HCT116 (cell line): ENCODE measurements at regions not wholly inside any gene's neighbourhood (a gene's known extent, or its start where the extent isn't known, plus 50 kb on each side); places are given as distances from the start of the nearest gene placed in this dataset.

Experiments used
- ATAC-seq: fragments of 200-7000 bp; cut with Tn5 transposase; 2 replicates; pipeline ENCODE4 v1.9.1; 2020; ENCODE audit warnings: mild to moderate bottlenecking, moderate library complexity
- BruUV-seq: library from RNA; stranded (reverse); fragments of 400-500 nt; replicated peaks from 2 replicates; lab custom pipeline; 2021; lab: Mats Ljungman, UMichigan
- CTCF ChIA-PET: fragments of 300-600 bp; sonication (Branson Sonifier 250); formaldehyde crosslinking; loops from one replicate; lab custom pipeline; 2021; ENCODE audit warnings: antibody characterized with exemption; lab: Charles Lee
- POLR2A ChIA-PET: fragments of 300-600, 350-600 bp; sonication (Branson Sonifier 250); formaldehyde crosslinking; loops from one replicate; lab custom pipeline; 2021; ENCODE audit warnings: antibody characterized with exemption; lab: Charles Lee
- RAD21 ChIA-PET, 2 experiments: fragments of 300-600 bp; sonication (Branson Sonifier 250); formaldehyde crosslinking; loops; one replicate each; lab custom pipeline; 2023; ENCODE audit warnings: low total read pairs in 2 of 2; ENCODE audit not compliant: uncharacterized antibody in 2 of 2, unreplicated experiment in 2 of 2, low non-redundant PET in 1 of 2; lab: Charles Lee
- DNase-seq: peaks from one replicate; pipeline ENCODE4 v3.0.0-alpha.2; 2010; ENCODE audit warnings: low read depth, low spot score
- H2AFZ ChIP-seq: fragments of 200-600 bp; shearing (Covaris generic), sonication (generic); 2 replicates; pipeline ENCODE4 v1.6.1; 2017; ENCODE audit warnings: low read depth, mixed run types, mixed read lengths, antibody characterized with exemption, low read length; ENCODE audit not compliant: poor library complexity, severe bottlenecking
- H3K27ac ChIP-seq: 2 replicates; pipeline ENCODE4 v1.5.1; 2012; ENCODE audit warnings: low read depth, low read length
- H3K27me3 ChIP-seq: fragments of 200-600 bp; sonication (generic); 2 replicates; pipeline ENCODE4 v1.6.1; 2016; ENCODE audit warnings: mixed run types, low read length, mixed read lengths; ENCODE audit not compliant: insufficient read depth
- H3K36me3 ChIP-seq, 2 experiments: fragments of 200-500 bp in 1 of 2; fragments of 200-600 bp in 1 of 2; sonication (Bioruptor generic) in 1 of 2; sonication (generic) in 1 of 2; 2 replicates each; pipeline versions ENCODE4 v1.5.1 to v1.6.1; 2014 to 2016; ENCODE audit warnings: low read length in 2 of 2, inconsistent platforms in 1 of 2, mixed read lengths in 1 of 2, mixed run types in 1 of 2; ENCODE audit not compliant: insufficient read depth in 2 of 2, control insufficient read depth in 1 of 2
- H3K4me1 ChIP-seq, 2 experiments: fragments of 200-600 bp in 1 of 2; sonication (generic) in 1 of 2; 2 replicates each; pipeline versions ENCODE4 v1.5.1 to v1.6.1; 2012 to 2017; ENCODE audit warnings: low read length in 2 of 2, inconsistent platforms in 1 of 2, mild to moderate bottlenecking in 1 of 2, mixed read lengths in 1 of 2, mixed run types in 1 of 2, moderate library complexity in 1 of 2; ENCODE audit not compliant: insufficient read depth in 2 of 2, control insufficient read depth in 1 of 2
- H3K4me2 ChIP-seq: fragments of 200-600 bp; sonication (generic); 2 replicates; pipeline ENCODE4 v1.6.1; 2017; ENCODE audit warnings: mixed run types, low read length, mixed read lengths
- H3K4me3 ChIP-seq, 2 experiments: fragments of 200-600 bp in 1 of 2; sonication (generic) in 1 of 2; replicated peaks in 1 of 2; 2 replicates each; pipeline ENCODE4 v1.5.1; 2011 to 2016; ENCODE audit warnings: low read length in 2 of 2, control low read depth in 1 of 2, low read depth in 1 of 2, mild to moderate bottlenecking in 1 of 2, mixed read lengths in 1 of 2, mixed run types in 1 of 2
- H3K79me2 ChIP-seq: fragments of 200-600 bp; sonication (generic); 2 replicates; pipeline ENCODE4 v1.6.1; 2017; ENCODE audit warnings: mild to moderate bottlenecking, mixed run types, low read length, moderate library complexity, mixed read lengths; ENCODE audit not compliant: insufficient read depth
- H3K9ac ChIP-seq: fragments of 200-600 bp; sonication (generic); 2 replicates; pipeline ENCODE4 v1.6.1; 2016; ENCODE audit warnings: low read length, mixed read lengths
- H3K9me2 ChIP-seq: fragments of 200-600 bp; sonication (generic), shearing (Covaris generic); 2 replicates; pipeline ENCODE4 v1.6.1; 2017; ENCODE audit warnings: mixed run types, mild to moderate bottlenecking, moderate library complexity; ENCODE audit not compliant: insufficient read depth
- H3K9me3 ChIP-seq, 2 experiments: fragments of 200-500 bp in 1 of 2; fragments of 200-600 bp in 1 of 2; sonication (Bioruptor generic) in 1 of 2; sonication (generic) in 1 of 2; 2 replicates each; pipeline ENCODE4 v1.6.1; 2014 to 2017; ENCODE audit warnings: low read length in 2 of 2, mixed read lengths in 2 of 2, inconsistent platforms in 1 of 2, low read depth in 1 of 2, mild to moderate bottlenecking in 1 of 2, mixed run types in 1 of 2, moderate library complexity in 1 of 2; ENCODE audit not compliant: control insufficient read depth in 1 of 2, insufficient read depth in 1 of 2
- H4K20me1 ChIP-seq: fragments of 200-600 bp; sonication (generic), shearing (Covaris generic); 2 replicates; pipeline ENCODE4 v1.6.1; 2017; ENCODE audit warnings: mixed run types, mild to moderate bottlenecking, moderate library complexity; ENCODE audit not compliant: insufficient read depth
- CBX3 ChIP-seq: IDR thresholded peaks from 2 replicates; pipeline ENCODE4 v1.6.1; 2012; ENCODE audit warnings: low read depth
- EZH2phosphoT487 ChIP-seq: fragments of 200-600 bp; IDR thresholded peaks from 2 replicates; pipeline ENCODE4 v1.6.1; 2018; ENCODE audit warnings: antibody characterized with exemption, borderline replicate concordance
- YY1 ChIP-seq: IDR thresholded peaks from 2 replicates; pipeline ENCODE4 v1.6.1; 2011; ENCODE audit warnings: low read length, low read depth, moderate library complexity, mild to moderate bottlenecking; ENCODE audit not compliant: insufficient replicate concordance; ENCODE audit errors: extremely low read depth
- ZFX ChIP-seq: fragments of 450-650 bp; IDR thresholded peaks from 2 replicates; pipeline ENCODE4 v1.6.1; 2017
- intact Hi-C: fragments of 100-400 bp; cut with micrococcal nuclease; formaldehyde crosslinking; loops from 2 replicates; pipeline ENCODE4 v1.10.0; 2022
- TF ChIP-seq, protein P1 (sequence below): IDR thresholded peaks from 2 replicates; pipeline ENCODE4 v1.6.1; 2012
- TF ChIP-seq, protein P2 (sequence below): IDR thresholded peaks from 2 replicates; pipeline ENCODE4 v1.6.1; 2012
- TF ChIP-seq, protein P3 (sequence below), 3 experiments: fragments of 200-600 bp in 1 of 3; sonication (generic) in 1 of 3; IDR thresholded peaks in 2 of 3; conservative IDR thresholded peaks in 1 of 3; 2 replicates each; pipeline ENCODE4 v1.5.1; 2012 to 2017; ENCODE audit warnings: low read depth in 2 of 3, low read length in 2 of 3, antibody characterized with exemption in 1 of 3, borderline replicate concordance in 1 of 3, control low read depth in 1 of 3, mild to moderate bottlenecking in 1 of 3, mixed read lengths in 1 of 3, mixed run types in 1 of 3, moderate library complexity in 1 of 3; ENCODE audit not compliant: insufficient read depth in 1 of 3

DNA sequence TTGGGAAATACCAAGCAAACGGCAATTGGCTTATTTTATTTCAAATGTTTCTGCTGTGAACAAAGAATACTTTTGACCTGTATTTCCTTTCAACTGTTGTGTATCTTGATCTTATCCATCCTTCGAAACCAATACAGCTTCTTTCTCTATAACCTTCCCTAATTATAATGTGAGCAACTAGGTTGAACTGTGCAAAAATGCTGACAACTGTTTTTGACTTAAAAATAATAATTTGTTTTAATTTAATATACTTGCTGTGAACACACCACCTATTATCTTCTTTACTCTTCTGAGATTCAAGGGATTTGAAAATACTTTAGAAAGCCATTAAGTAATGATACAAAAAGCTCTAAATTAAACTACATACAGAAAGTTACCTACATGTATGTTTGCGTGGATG lies 682.5 kb upstream of the CCDC179 start:
- no peaks in the 10 kb centered on the region for H3K9me2 ChIP-seq
- intact Hi-C loops = no loop called here
- BruUV-seq = no TSS peak
- H3K27ac ChIP-seq = no peak overlapping the region
- POLR2A ChIA-PET = no interaction called here
- no peak overlapping the region for H2AFZ ChIP-seq
- H3K9ac ChIP-seq = no peak overlapping the region
- no peaks in the 10 kb centered on the region for H4K20me1 ChIP-seq
- H3K79me2 ChIP-seq = no peaks in the 10 kb centered on the region
- CTCF ChIA-PET = no interaction called here
- TF ChIP-seq, protein P1, sequence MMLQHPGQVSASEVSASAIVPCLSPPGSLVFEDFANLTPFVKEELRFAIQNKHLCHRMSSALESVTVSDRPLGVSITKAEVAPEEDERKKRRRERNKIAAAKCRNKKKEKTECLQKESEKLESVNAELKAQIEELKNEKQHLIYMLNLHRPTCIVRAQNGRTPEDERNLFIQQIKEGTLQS = no peak
- TF ChIP-seq EZH2phosphoT487 (no peak), ZFX (no peak), YY1 (no peak), CBX3 (no peak)
- TF ChIP-seq, protein P2, sequence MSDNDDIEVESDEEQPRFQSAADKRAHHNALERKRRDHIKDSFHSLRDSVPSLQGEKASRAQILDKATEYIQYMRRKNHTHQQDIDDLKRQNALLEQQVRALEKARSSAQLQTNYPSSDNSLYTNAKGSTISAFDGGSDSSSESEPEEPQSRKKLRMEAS = no peak
- TF ChIP-seq, protein P3, sequence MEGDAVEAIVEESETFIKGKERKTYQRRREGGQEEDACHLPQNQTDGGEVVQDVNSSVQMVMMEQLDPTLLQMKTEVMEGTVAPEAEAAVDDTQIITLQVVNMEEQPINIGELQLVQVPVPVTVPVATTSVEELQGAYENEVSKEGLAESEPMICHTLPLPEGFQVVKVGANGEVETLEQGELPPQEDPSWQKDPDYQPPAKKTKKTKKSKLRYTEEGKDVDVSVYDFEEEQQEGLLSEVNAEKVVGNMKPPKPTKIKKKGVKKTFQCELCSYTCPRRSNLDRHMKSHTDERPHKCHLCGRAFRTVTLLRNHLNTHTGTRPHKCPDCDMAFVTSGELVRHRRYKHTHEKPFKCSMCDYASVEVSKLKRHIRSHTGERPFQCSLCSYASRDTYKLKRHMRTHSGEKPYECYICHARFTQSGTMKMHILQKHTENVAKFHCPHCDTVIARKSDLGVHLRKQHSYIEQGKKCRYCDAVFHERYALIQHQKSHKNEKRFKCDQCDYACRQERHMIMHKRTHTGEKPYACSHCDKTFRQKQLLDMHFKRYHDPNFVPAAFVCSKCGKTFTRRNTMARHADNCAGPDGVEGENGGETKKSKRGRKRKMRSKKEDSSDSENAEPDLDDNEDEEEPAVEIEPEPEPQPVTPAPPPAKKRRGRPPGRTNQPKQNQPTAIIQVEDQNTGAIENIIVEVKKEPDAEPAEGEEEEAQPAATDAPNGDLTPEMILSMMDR (IDR thresholded peaks at IDR 0.05 in 2 of 3, conservative IDR thresholded peaks at IDR 0.05 in 1 of 3; ENCODE audit: borderline replicate concordance in 1 of 3, insufficient read depth in 1 of 3, low read depth in 2 of 3, low read length in 2 of 3) = no peak
- H3K9me3 ChIP-seq = peaks cover 3 to 12% of the 10 kb centered on the region in 2 experiments; a peak in 2 of 4 replicates
- H3K4me1 ChIP-seq = no peaks in the 10 kb centered on the region
- no peaks in the 10 kb centered on the region for H3K27me3 ChIP-seq
- RAD21 ChIA-PET = no interaction called here
- DNase-seq (no peak), ATAC-seq (no peak)
- no peak overlapping the region for H3K4me2 ChIP-seq
- H3K4me3 ChIP-seq = no peak overlapping the region
- no peaks in the 10 kb centered on the region for H3K36me3 ChIP-seq
